NT2/D1 (cell line): ENCODE measurements at regions not wholly inside any gene's neighbourhood (a gene's known extent, or its start where the extent isn't known, plus 50 kb on each side); places are given as distances from the start of the nearest gene placed in this dataset.

ENCODE experiments used
- YY1 ChIP-seq: IDR thresholded peaks from 2 replicates; pipeline ENCODE4 v1.6.1; 2011; ENCODE audit not compliant: insufficient read length, insufficient read depth
- ZNF274 ChIP-seq: IDR thresholded peaks from 2 replicates; pipeline ENCODE4 v1.6.1; 2011; ENCODE audit warnings: mild to moderate bottlenecking, low read depth, low read length

DNA sequence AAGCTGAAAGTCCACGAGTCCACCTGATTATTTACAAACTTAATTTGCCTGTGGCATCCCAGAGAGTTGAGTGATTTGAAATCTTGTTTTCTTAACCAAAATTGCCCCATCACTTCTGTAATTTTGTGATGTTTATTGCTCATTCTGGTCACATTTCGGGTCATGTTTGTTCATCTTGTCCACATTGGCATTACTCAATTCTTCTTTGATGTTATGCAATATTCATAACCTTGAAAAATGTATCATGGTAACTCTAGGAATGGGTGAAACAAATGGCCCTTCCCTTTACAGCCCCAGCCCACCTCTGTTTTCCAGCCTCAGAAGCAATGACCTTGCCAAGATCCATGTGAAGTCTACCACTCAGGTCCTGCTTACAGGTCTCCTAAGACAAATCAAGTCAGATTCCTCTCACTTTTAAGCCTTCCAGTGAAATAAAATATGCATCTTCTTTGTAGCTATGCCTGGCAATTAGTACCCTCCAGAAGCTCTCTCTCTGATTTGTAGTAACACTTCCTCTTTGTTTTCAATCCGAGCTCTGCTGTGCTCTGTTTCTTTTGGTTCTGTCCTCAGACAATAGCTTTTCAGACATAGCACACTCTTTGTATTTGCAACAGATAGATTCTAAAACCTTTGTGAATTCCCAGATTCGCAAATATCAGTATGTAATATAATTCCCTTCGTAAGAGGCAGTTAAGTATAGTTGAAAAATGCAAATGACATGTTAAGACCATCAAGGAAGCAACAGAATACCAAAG lies 330.3 kb upstream of the IRX1 start:
- TF ChIP-seq YY1 (no peak), ZNF274 (no peak)
